22Rv1 (cell line): ENCODE measurements at regions not wholly inside any gene's neighbourhood (a gene's known extent, or its start where the extent isn't known, plus 50 kb on each side); places are given as distances from the start of the nearest gene placed in this dataset.

Source experiments
- H3K27ac ChIP-seq: fragments of 450-650 bp; 2 replicates; pipeline ENCODE4 v1.5.1; 2017
- ZFX ChIP-seq: fragments of 450-650 bp; IDR thresholded peaks from 2 replicates; pipeline ENCODE4 v1.6.1; 2017; ENCODE audit warnings: antibody characterized with exemption, borderline replicate concordance
- TF ChIP-seq, protein P1 (sequence below): fragments of 450-650 bp; IDR thresholded peaks from 2 replicates; pipeline ENCODE4 v1.5.1; 2017; ENCODE audit warnings: mild to moderate bottlenecking

GRCh38 chr5:124996023-124996763 is 249.8 kb upstream of the ZNF608 start:
- TF ChIP-seq, protein P1, sequence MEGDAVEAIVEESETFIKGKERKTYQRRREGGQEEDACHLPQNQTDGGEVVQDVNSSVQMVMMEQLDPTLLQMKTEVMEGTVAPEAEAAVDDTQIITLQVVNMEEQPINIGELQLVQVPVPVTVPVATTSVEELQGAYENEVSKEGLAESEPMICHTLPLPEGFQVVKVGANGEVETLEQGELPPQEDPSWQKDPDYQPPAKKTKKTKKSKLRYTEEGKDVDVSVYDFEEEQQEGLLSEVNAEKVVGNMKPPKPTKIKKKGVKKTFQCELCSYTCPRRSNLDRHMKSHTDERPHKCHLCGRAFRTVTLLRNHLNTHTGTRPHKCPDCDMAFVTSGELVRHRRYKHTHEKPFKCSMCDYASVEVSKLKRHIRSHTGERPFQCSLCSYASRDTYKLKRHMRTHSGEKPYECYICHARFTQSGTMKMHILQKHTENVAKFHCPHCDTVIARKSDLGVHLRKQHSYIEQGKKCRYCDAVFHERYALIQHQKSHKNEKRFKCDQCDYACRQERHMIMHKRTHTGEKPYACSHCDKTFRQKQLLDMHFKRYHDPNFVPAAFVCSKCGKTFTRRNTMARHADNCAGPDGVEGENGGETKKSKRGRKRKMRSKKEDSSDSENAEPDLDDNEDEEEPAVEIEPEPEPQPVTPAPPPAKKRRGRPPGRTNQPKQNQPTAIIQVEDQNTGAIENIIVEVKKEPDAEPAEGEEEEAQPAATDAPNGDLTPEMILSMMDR, result no peak
- no peak for TF ChIP-seq ZFX
- peak overlapping the region; percentile 33 for H3K27ac ChIP-seq

GRCh38 chr5:124996764-124997077 is 250.3 kb upstream of the ZNF608 start:
- H3K27ac ChIP-seq, result peak overlapping the region; percentile 33
- TF ChIP-seq ZFX, result no peak
- TF ChIP-seq, protein P1, result no peak

DNA sequence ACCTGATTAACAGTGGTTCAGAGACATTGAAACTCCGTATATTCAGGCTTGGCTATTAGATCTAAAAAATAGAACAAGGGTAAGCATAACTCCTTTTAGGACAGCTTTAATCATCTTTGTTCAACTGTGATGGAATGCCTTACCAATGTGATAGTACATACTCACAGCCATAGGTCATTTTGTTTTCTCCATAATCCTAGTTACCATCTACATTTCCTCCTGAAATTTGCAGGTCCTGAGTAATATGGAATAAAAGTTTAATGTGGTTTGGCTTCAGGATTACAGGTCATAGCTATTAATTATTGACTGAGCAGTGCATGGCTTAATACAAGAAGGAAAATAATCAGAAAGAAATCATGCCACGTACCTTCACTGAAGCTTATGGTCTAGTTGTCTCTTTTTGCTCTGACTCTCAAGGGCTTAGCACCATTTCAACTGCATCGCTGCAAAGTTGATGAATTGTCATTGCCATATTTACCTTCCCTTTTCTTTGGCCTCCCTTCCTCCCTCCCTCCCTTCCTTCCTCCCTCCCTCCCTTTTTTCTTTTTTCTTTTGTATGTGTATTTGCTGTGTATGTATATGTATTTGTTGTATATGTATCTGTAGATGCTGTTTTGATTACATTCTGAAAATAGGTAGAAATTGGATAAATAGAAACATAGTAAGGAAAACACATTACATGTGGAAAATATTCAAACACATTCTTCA is 250.9 kb upstream of the ZNF608 start:
- TF ChIP-seq, protein P1, result no peak
- TF ChIP-seq ZFX, result no peak
- peak overlapping the region; percentile 33 for H3K27ac ChIP-seq

DNA sequence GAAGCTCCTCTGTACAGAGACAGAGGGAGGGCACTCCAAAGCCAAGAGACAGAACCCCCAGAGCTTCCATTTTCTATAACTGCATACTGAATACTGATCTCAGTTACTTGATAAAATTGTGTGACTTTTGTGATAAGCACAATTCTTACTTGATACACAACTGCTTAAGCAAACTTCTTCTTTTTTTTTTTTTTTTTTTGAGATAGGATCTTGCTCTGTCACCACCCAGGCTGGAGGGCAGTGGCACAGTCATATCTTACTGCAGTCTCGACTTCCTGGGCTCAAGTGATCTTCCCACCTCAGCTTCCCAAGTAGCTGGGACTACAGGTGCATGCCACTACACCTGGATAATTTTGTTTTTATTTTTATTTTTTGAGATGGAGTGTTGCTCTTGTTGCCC is 252.1 kb upstream of the ZNF608 start:
- no peak for TF ChIP-seq ZFX
- TF ChIP-seq, protein P1, result no peak
- H3K27ac ChIP-seq, result peak overlapping the region; percentile 33

DNA sequence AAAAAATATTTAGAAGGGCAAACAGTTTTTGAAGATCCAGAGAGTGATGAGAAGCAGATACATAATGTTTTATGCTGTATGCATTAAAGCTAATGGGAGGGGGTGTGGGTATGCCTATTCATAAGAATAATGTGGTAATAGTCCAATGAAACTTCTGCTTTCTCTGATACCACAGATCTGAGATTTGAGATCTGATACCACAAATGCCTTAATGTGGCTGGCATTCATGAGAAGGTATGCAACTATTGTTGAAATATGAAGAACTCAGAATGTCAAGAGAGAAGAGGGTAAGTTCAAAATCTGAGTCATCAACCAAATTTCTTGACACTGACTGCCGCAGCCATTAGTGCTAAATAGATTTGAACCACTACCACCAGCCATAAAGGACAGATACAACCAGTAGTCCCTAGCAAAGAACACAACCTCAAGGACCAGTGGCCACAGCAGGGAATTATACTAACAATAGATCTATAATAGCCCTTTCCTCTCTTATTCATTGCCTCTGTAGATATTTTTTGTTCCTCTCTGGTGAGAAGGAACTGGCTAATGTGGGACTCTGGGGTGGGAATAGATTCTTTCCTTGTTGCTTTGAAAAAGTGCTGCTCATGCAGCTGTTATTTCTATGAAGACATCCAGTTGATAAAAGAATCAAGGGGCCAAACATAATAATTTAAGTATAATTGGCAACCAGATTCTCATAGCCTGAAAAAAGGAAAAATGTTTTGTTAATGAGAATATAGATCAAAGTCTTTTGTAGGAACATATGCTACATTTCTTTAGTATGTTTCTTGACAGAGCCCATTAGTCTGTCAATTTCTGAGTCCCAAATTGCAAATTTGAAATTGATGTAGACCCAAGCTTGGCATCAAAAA is 256.5 kb upstream of the ZNF608 start:
- TF ChIP-seq ZFX, result no peak
- TF ChIP-seq, protein P1, result no peak
- H3K27ac ChIP-seq, result no peak overlapping the region

GRCh38 chr5:125004009-125004408 is 257.6 kb upstream of the ZNF608 start:
- TF ChIP-seq, protein P1, result no peak
- TF ChIP-seq ZFX, result no peak

More at GRCh38 chr5:125004009-125004408, 257.6 kb upstream of the ZNF608 start:
- peak overlapping the region; percentile 82; the same call in 1 of the 2 replicates for H3K27ac ChIP-seq
